GM12878 (cell line): ENCODE measurements at regions not wholly inside any gene's neighbourhood (a gene's known extent, or its start where the extent isn't known, plus 50 kb on each side); places are given as distances from the start of the nearest gene placed in this dataset.

Experiments used
- CEBPB ChIP-seq, 2 experiments: fragments of 150-350 bp in 1 of 2; IDR thresholded peaks; 2 replicates each; pipeline ENCODE4 v1.6.1; 2012 to 2014; ENCODE audit warnings: low read depth in 2 of 2, low read length in 2 of 2, borderline replicate concordance in 1 of 2, inconsistent platforms in 1 of 2
- CTCF ChIP-seq, 3 experiments: IDR thresholded peaks in 2 of 3; conservative IDR thresholded peaks in 1 of 3; 2 replicates each; pipeline ENCODE4 v1.5.1; 2011; ENCODE audit warnings: low read depth in 3 of 3, low read length in 3 of 3, mild to moderate bottlenecking in 3 of 3, control low read depth in 2 of 3, moderate library complexity in 2 of 3, inconsistent platforms in 1 of 3, mixed read lengths in 1 of 3; ENCODE audit not compliant: control insufficient read depth in 2 of 3, insufficient read depth in 1 of 3; ENCODE audit errors: extremely low read depth in 1 of 3
- EED ChIP-seq: sonication (generic); IDR thresholded peaks from 2 replicates; pipeline ENCODE4 v1.6.1; 2016; ENCODE audit warnings: antibody characterized with exemption, low read depth
- JUND ChIP-seq: IDR thresholded peaks from 2 replicates; pipeline ENCODE4 v1.6.1; 2012; ENCODE audit warnings: low read depth, mild to moderate bottlenecking, low read length, improper control_type of control experiment, moderate library complexity
- KDM1A ChIP-seq: fragments of 200-600 bp; sonication (generic); IDR thresholded peaks from 2 replicates; pipeline ENCODE4 v1.6.1; 2016; ENCODE audit warnings: borderline replicate concordance
- POLR2A ChIP-seq: IDR thresholded peaks from 2 replicates; pipeline ENCODE4 v1.6.1; 2011; ENCODE audit warnings: low read depth, mild to moderate bottlenecking, low read length
- POLR2AphosphoS5 ChIP-seq: IDR thresholded peaks from 2 replicates; pipeline ENCODE4 v1.6.1; 2011; ENCODE audit warnings: mild to moderate bottlenecking, low read length, inconsistent platforms
- RAD21 ChIP-seq: IDR thresholded peaks from 2 replicates; pipeline ENCODE4 v1.6.1; 2011; ENCODE audit warnings: mild to moderate bottlenecking, low read depth, low read length, moderate library complexity; ENCODE audit not compliant: insufficient read depth
- SRF ChIP-seq, 2 experiments: IDR thresholded peaks; 2 replicates each; pipeline ENCODE4 v1.6.1; 2011; ENCODE audit warnings: low read depth in 2 of 2, low read length in 2 of 2, mild to moderate bottlenecking in 1 of 2, moderate library complexity in 1 of 2
- TAF1 ChIP-seq: IDR thresholded peaks from 2 replicates; pipeline ENCODE4 v1.6.1; 2011; ENCODE audit warnings: mild to moderate bottlenecking, low read depth, low read length, borderline replicate concordance

DNA sequence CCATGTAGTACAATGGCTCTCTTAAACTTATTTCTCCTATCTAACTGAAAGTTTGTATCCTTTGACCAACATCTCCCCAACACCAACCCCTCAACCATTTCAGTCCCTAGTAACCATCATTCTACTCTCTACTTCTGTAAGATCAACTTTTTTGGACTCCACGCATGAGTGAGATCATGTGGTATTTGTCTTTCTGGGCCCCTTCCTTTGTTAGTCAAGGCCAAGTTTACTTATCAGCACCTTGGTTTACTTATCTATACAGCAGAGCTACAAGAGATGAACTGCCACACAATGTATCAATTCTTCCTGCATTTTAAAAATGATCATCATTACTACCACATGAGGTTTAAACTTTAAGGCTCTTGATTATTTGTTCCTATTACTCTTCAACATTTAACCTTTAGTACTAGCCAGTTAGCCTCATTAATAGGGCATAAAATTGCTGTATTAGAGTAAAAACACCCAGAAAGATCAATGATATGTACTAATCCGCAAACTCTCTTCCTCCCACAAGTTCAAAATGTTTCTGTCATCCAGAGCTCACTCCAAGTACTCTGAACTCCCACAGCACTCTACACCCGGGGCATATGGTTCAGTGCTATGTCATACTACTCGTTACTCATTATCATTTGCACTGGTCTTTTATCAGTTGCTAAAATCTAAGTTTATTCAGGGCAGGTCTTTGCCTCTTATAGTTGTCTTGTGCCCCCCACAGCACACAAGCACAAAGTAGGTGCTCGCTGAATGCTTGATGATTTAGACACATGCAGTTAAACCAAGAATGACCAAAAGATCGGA is 145.7 kb upstream of the ADAMTS3 start:
- no peak for TF ChIP-seq KDM1A
- TF ChIP-seq POLR2A, result no peak
- TF ChIP-seq JUND, result no peak
- TF ChIP-seq EED, result no peak
- no peak for TF ChIP-seq POLR2AphosphoS5
- no peak for TF ChIP-seq TAF1
- no peak for TF ChIP-seq CTCF (IDR thresholded peaks at IDR 0.05 in 2 of 3, conservative IDR thresholded peaks at IDR 0.05 in 1 of 3; ENCODE audit: control insufficient read depth in 2 of 3, extremely low read depth in 1 of 3, insufficient read depth in 1 of 3, low read depth in 3 of 3, low read length in 3 of 3)
- no peak for TF ChIP-seq RAD21
- no peak for TF ChIP-seq SRF (IDR thresholded peaks at IDR 0.05; ENCODE audit: low read depth in 2 of 2, low read length in 2 of 2)
- TF ChIP-seq CEBPB (IDR thresholded peaks at IDR 0.05; ENCODE audit: borderline replicate concordance in 1 of 2, low read depth in 2 of 2, low read length in 2 of 2), result no peak
